HepG2 (cell line): ENCODE measurements at regions not wholly inside any gene's neighbourhood (a gene's known extent, or its start where the extent isn't known, plus 50 kb on each side); places are given as distances from the start of the nearest gene placed in this dataset.

Experiments used
- ATAC-seq: fragments of 200-7000 bp; cut with Tn5 transposase; 3 replicates; pipeline ENCODE4 v1.9.1; 2020; ENCODE audit warnings: mild to moderate bottlenecking, moderate library complexity
- BruUV-seq: library from RNA; stranded (reverse); fragments of 400-500 nt; replicated peaks from 2 replicates; lab custom pipeline; 2021; lab: Mats Ljungman, UMichigan
- CTCF ChIA-PET: fragments of 300-600 bp; formaldehyde crosslinking; extraction: SDS; loops from one replicate; lab custom pipeline; 2021; ENCODE audit warnings: low total read pairs, inconsistent platforms, low intra/inter-chr PET ratio; lab: Yijun Ruan, JAX
- POLR2A ChIA-PET: fragments of 350-600 bp; sonication (Branson Sonifier 250); formaldehyde crosslinking; loops from one replicate; lab custom pipeline; 2020; ENCODE audit warnings: antibody characterized with exemption, inconsistent platforms; lab: Yijun Ruan, JAX
- DNase-seq: peaks from one replicate; pipeline ENCODE4 v3.0.0-alpha.2; 2015; ENCODE audit warnings: low spot score
- FAIRE-seq: peaks from 3 replicates; lab custom pipeline; 2011; peaks lifted over from hg19 to GRCh38; lab: Jason Lieb, UNC
- H2AFZ ChIP-seq: one replicate; pipeline ENCODE4 v1.6.1; 2011; ENCODE audit warnings: low read length, inconsistent platforms
- H3K27ac ChIP-seq: fragments of 300-600 bp; 3 replicates; pipeline ENCODE4 v1.8.0; 2011; ENCODE audit warnings: mixed run types, mild to moderate bottlenecking, mixed read lengths, low read length, inconsistent platforms; ENCODE audit not compliant: insufficient read depth; ENCODE audit errors: extremely low read length
- H3K27me3 ChIP-seq, 2 experiments: fragments of 200-600 bp in 1 of 2; 2 replicates in 1 of 2; 3 replicates in 1 of 2; pipeline versions ENCODE4 v1.6.0 to v1.8.0; 2011; ENCODE audit warnings: low read length in 2 of 2, mild to moderate bottlenecking in 2 of 2, moderate library complexity in 2 of 2, inconsistent platforms in 1 of 2; ENCODE audit not compliant: insufficient read depth in 2 of 2, control insufficient read depth in 1 of 2
- H3K36me3 ChIP-seq, 2 experiments: fragments of 200-600 bp in 1 of 2; replicated peaks in 1 of 2; 2 replicates in 1 of 2; 3 replicates in 1 of 2; pipeline versions ENCODE4 v1.5.1 to v1.8.0; 2011; ENCODE audit warnings: low read length in 2 of 2, inconsistent platforms in 1 of 2; ENCODE audit not compliant: insufficient read depth in 2 of 2, control insufficient read depth in 1 of 2
- H3K4me1 ChIP-seq: 2 replicates; pipeline ENCODE4 v1.5.1; 2012; ENCODE audit warnings: low read length, inconsistent platforms; ENCODE audit not compliant: insufficient read depth
- H3K4me2 ChIP-seq: 2 replicates; pipeline ENCODE4 v1.6.0; 2011; ENCODE audit warnings: low read depth, low read length, inconsistent platforms
- H3K4me3 ChIP-seq, 3 experiments: fragments of 200-600 bp in 1 of 3; sonication (generic), shearing (Covaris generic) in 1 of 3; replicated peaks in 1 of 3; 2 replicates each; pipeline ENCODE4 v1.5.1; 2011 to 2016; ENCODE audit warnings: low read length in 3 of 3, inconsistent platforms in 2 of 3, low read depth in 2 of 3, mild to moderate bottlenecking in 2 of 3, control low read depth in 1 of 3, mixed read lengths in 1 of 3; ENCODE audit not compliant: insufficient read depth in 1 of 3
- H3K79me2 ChIP-seq: one replicate; pipeline ENCODE4 v1.6.1; 2011; ENCODE audit warnings: low read length, inconsistent platforms; ENCODE audit not compliant: insufficient read depth
- H3K9ac ChIP-seq: 2 replicates; pipeline ENCODE4 v1.6.0; 2011; ENCODE audit warnings: mild to moderate bottlenecking, low read depth, low read length, inconsistent platforms; ENCODE audit not compliant: insufficient read depth
- H3K9me3 ChIP-seq: 2 replicates; pipeline ENCODE4 v1.5.1; 2012; ENCODE audit warnings: mild to moderate bottlenecking, low read length
- H4K20me1 ChIP-seq: 2 replicates; pipeline ENCODE4 v1.6.0; 2011; ENCODE audit warnings: inconsistent platforms, mild to moderate bottlenecking, low read length, moderate library complexity; ENCODE audit not compliant: insufficient read depth
- HNRNPUL1 ChIP-seq: fragments of 200-400 bp; formaldehyde crosslinking; IDR thresholded peaks from 2 replicates; pipeline ENCODE4 v1.6.1; 2017; ENCODE audit warnings: low read depth, mild to moderate bottlenecking, low read length, moderate library complexity
- ISL2 ChIP-seq: sonication (generic); formaldehyde crosslinking; IDR thresholded peaks from 2 replicates; pipeline ENCODE4 v1.5.0; 2020; ENCODE audit warnings: missing genetic modification reagents
- MAFF ChIP-seq: IDR thresholded peaks from 2 replicates; pipeline ENCODE4 v1.6.1; 2011; ENCODE audit warnings: low read depth, low read length, improper control_type of control experiment
- MAFK ChIP-seq, 2 experiments: IDR thresholded peaks in 1 of 2; conservative IDR thresholded peaks in 1 of 2; 2 replicates each; pipeline ENCODE4 v1.6.1; 2011; ENCODE audit warnings: improper control_type of control experiment in 2 of 2, low read length in 2 of 2
- NFE2L1 ChIP-seq: sonication (generic); formaldehyde crosslinking; IDR thresholded peaks from 2 replicates; pipeline ENCODE4 v1.4.0; 2020; ENCODE audit warnings: missing genetic modification reagents, mild to moderate bottlenecking, borderline replicate concordance
- YEATS2 ChIP-seq: sonication (generic); formaldehyde crosslinking; IDR thresholded peaks from 2 replicates; pipeline ENCODE4 v1.4.0; 2020; ENCODE audit warnings: missing genetic modification reagents, borderline replicate concordance
- ZC3H4 ChIP-seq: sonication (generic); formaldehyde crosslinking; IDR thresholded peaks from 2 replicates; pipeline ENCODE4 v1.4.0; 2020; ENCODE audit warnings: missing genetic modification reagents, borderline replicate concordance
- WGBS: methylation state at CpG from one replicate; pipeline ENCODE4 v1.1.6; 2017; ENCODE audit warnings: low lambda C conversion rate; 5-methylcytosine and 5-hydroxymethylcytosine counted together
- in situ Hi-C: cut with HindIII; loops from 2 replicates; pipeline ENCODE4 v1.10.0; 2017; ENCODE audit warnings: low pct_unique_long_range_greater_than_20kb; ENCODE audit not compliant: extremely low pct_ligation_motif_present
- intact Hi-C: fragments of 100-400 bp; cut with micrococcal nuclease; formaldehyde crosslinking; loops from one replicate; pipeline ENCODE4 v1.10.0; 2022; ENCODE audit not compliant: unreplicated experiment
- TF ChIP-seq, protein P1 (sequence below): sonication (generic); formaldehyde crosslinking; IDR thresholded peaks from 2 replicates; pipeline ENCODE4 v1.5.1; 2020; ENCODE audit warnings: mild to moderate bottlenecking, missing genetic modification reagents, moderate library complexity
- TF ChIP-seq, protein P2 (sequence below): sonication (generic); formaldehyde crosslinking; IDR thresholded peaks from 2 replicates; pipeline ENCODE4 v1.5.1; 2020; ENCODE audit warnings: missing genetic modification reagents, mild to moderate bottlenecking, borderline replicate concordance

DNA sequence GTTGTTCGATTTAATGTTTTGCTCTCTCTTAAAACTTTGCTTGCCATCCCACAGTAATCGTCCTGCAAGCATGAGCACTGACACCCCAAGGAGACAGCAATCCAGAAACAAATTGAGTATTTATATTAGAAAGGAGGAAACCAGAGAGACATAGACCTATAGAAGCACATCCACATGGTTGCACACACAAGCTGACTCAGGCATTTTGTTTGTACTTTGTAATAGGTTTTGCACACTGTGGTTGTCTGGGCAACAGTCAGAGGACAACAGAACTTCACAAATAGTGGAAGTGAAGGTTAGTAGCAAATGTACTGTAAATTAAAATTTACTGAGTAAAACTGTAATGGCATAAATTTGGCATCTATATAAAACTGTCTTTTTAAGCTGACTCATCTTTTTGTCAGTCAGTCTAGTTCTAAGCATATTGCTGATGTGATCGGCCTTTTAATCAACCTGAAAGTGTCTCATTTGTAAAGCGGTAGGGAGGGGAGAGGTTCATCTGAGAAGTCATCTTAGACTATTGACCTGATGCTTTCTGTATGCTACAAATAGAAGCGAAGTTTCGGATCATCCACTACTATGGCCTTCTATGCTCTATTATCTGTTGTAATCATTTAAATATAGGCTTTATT is 1624.7 kb downstream of the ARAP2 start:
- POLR2A ChIA-PET = no interaction called here
- no peak overlapping the region for H3K4me3 ChIP-seq
- no peak overlapping the region for H3K27ac ChIP-seq
- no peaks in the 10 kb centered on the region for H3K4me1 ChIP-seq
- no TSS peak for BruUV-seq
- no peak overlapping the region for H2AFZ ChIP-seq
- in situ Hi-C loops (no loop called here), intact Hi-C loops (no loop called here)
- no peak for TF ChIP-seq ISL2
- TF ChIP-seq HNRNPUL1 = no peak
- TF ChIP-seq ZC3H4 (CRISPR knock-in tag) = no peak
- no peak for TF ChIP-seq YEATS2 (CRISPR knock-in tag)
- peak; percentile 94 for TF ChIP-seq MAFF
- TF ChIP-seq, protein P1, sequence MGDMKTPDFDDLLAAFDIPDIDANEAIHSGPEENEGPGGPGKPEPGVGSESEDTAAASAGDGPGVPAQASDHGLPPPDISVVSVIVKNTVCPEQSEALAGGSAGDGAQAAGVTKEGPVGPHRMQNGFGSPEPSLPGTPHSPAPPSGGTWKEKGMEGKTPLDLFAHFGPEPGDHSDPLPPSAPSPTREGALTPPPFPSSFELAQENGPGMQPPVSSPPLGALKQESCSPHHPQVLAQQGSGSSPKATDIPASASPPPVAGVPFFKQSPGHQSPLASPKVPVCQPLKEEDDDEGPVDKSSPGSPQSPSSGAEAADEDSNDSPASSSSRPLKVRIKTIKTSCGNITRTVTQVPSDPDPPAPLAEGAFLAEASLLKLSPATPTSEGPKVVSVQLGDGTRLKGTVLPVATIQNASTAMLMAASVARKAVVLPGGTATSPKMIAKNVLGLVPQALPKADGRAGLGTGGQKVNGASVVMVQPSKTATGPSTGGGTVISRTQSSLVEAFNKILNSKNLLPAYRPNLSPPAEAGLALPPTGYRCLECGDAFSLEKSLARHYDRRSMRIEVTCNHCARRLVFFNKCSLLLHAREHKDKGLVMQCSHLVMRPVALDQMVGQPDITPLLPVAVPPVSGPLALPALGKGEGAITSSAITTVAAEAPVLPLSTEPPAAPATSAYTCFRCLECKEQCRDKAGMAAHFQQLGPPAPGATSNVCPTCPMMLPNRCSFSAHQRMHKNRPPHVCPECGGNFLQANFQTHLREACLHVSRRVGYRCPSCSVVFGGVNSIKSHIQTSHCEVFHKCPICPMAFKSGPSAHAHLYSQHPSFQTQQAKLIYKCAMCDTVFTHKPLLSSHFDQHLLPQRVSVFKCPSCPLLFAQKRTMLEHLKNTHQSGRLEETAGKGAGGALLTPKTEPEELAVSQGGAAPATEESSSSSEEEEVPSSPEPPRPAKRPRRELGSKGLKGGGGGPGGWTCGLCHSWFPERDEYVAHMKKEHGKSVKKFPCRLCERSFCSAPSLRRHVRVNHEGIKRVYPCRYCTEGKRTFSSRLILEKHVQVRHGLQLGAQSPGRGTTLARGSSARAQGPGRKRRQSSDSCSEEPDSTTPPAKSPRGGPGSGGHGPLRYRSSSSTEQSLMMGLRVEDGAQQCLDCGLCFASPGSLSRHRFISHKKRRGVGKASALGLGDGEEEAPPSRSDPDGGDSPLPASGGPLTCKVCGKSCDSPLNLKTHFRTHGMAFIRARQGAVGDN = no peak
- TF ChIP-seq, protein P2, sequence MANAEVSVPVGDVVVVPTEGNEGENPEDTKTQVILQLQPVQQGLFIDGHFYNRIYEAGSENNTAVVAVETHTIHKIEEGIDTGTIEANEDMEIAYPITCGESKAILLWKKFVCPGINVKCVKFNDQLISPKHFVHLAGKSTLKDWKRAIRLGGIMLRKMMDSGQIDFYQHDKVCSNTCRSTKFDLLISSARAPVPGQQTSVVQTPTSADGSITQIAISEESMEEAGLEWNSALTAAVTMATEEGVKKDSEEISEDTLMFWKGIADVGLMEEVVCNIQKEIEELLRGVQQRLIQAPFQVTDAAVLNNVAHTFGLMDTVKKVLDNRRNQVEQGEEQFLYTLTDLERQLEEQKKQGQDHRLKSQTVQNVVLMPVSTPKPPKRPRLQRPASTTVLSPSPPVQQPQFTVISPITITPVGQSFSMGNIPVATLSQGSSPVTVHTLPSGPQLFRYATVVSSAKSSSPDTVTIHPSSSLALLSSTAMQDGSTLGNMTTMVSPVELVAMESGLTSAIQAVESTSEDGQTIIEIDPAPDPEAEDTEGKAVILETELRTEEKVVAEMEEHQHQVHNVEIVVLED (CRISPR knock-in tag) = no peak
- no peak for TF ChIP-seq NFE2L1 (CRISPR knock-in tag)
- TF ChIP-seq MAFK (conservative IDR thresholded peaks at IDR 0.05 in 1 of 2, IDR thresholded peaks at IDR 0.05 in 1 of 2; ENCODE audit: low read length in 2 of 2) = peak; percentile 83 to 95
- no peaks in the 10 kb centered on the region for H4K20me1 ChIP-seq
- H3K4me2 ChIP-seq = no peak overlapping the region
- H3K9me3 ChIP-seq = no peaks in the 10 kb centered on the region
- DNase-seq (no peak), ATAC-seq (no peak), FAIRE-seq (no peak)
- H3K27me3 ChIP-seq = no peaks in the 10 kb centered on the region
- H3K79me2 ChIP-seq = no peaks in the 10 kb centered on the region
- H3K36me3 ChIP-seq = no peaks in the 10 kb centered on the region
- 12% methylated on average over 6 of the region's 6 CpGs for WGBS
- H3K9ac ChIP-seq = no peak overlapping the region
- CTCF ChIA-PET = no interaction called here
